Thoracic aorta (tissue), 2 donors: ENCODE measurements at regions not wholly inside any gene's neighbourhood (a gene's known extent, or its start where the extent isn't known, plus 50 kb on each side); places are given as distances from the start of the nearest gene placed in this dataset.

Experiments
- ATAC-seq: fragments of 150-250 bp; one replicate; pipeline ENCODE4 v1.8.0; 2017; ENCODE audit warnings: low read depth; ENCODE audit not compliant: insufficient number of reproducible peaks, low FRiP score
- DNase-seq: peaks from one replicate; pipeline ENCODE4 v3.0.0-alpha.2; 2020; ENCODE audit warnings: low spot score
- H3K27ac ChIP-seq, 2 donors: fragments of 200-600 bp; sonication (generic); 1 replicate in 1 of 2; 2 replicates in 1 of 2; pipeline ENCODE4 v1.5.1; 2016; ENCODE audit warnings: mild to moderate bottlenecking in 2 of 2, moderate library complexity in 2 of 2
- H3K27me3 ChIP-seq: fragments of 200-600 bp; sonication (generic); replicated peaks from 2 replicates; pipeline ENCODE4 v1.6.0; 2016; ENCODE audit warnings: mild to moderate bottlenecking; ENCODE audit not compliant: insufficient read depth
- H3K36me3 ChIP-seq: fragments of 200-600 bp; sonication (generic); one replicate; pipeline ENCODE4 v1.5.1; 2016
- H3K4me1 ChIP-seq, 2 donors: fragments of 200-600 bp; sonication (generic); 1 replicate in 1 of 2; 2 replicates in 1 of 2; pipeline versions ENCODE4 v1.5.1 to v1.6.0; 2016; ENCODE audit warnings: low read depth in 2 of 2, mild to moderate bottlenecking in 1 of 2; ENCODE audit not compliant: control insufficient read depth in 1 of 2
- H3K4me3 ChIP-seq: fragments of 200-600 bp; sonication (generic); 2 replicates; pipeline ENCODE4 v1.5.1; 2016; ENCODE audit warnings: mild to moderate bottlenecking
- H3K9me3 ChIP-seq: fragments of 200-600 bp; sonication (generic); 2 replicates; pipeline ENCODE4 v1.5.1; 2016
- TF ChIP-seq, protein P1 (sequence below): fragments of 200-600 bp; sonication (generic); IDR thresholded peaks from one replicate; pipeline ENCODE4 v1.5.1; 2019; ENCODE audit warnings: antibody characterized with exemption

DNA sequence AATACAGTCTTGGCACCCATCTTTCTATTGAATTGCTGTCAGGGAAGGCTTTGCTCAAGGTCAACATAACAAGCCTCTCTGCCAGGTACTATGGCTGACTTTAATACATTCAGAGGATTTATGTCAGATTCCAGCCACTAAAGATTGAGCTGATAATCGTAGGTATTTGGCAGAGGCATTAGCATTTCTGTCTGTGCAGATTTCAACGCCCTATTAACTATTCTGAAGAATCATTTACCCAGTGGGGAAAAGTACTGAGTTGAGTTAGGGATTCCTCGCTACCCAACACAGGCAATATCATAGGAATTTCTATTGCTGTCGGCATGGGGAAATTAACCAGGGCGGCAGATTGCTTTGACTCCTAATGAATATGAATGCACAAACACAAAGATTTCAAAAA is 233.7 kb upstream of the SPTLC3 start:
- H3K36me3 ChIP-seq, result no peaks in the 10 kb centered on the region
- H3K27ac ChIP-seq, result no peak overlapping the region
- DNase-seq, result no peak
- H3K9me3 ChIP-seq, result no peaks in the 10 kb centered on the region
- no peak overlapping the region for H3K4me3 ChIP-seq
- H3K4me1 ChIP-seq, result no peaks in the 10 kb centered on the region
- no peak for ATAC-seq
- TF ChIP-seq, protein P1, sequence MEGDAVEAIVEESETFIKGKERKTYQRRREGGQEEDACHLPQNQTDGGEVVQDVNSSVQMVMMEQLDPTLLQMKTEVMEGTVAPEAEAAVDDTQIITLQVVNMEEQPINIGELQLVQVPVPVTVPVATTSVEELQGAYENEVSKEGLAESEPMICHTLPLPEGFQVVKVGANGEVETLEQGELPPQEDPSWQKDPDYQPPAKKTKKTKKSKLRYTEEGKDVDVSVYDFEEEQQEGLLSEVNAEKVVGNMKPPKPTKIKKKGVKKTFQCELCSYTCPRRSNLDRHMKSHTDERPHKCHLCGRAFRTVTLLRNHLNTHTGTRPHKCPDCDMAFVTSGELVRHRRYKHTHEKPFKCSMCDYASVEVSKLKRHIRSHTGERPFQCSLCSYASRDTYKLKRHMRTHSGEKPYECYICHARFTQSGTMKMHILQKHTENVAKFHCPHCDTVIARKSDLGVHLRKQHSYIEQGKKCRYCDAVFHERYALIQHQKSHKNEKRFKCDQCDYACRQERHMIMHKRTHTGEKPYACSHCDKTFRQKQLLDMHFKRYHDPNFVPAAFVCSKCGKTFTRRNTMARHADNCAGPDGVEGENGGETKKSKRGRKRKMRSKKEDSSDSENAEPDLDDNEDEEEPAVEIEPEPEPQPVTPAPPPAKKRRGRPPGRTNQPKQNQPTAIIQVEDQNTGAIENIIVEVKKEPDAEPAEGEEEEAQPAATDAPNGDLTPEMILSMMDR, result no peak
- H3K27me3 ChIP-seq, result no peaks in the 10 kb centered on the region

DNA sequence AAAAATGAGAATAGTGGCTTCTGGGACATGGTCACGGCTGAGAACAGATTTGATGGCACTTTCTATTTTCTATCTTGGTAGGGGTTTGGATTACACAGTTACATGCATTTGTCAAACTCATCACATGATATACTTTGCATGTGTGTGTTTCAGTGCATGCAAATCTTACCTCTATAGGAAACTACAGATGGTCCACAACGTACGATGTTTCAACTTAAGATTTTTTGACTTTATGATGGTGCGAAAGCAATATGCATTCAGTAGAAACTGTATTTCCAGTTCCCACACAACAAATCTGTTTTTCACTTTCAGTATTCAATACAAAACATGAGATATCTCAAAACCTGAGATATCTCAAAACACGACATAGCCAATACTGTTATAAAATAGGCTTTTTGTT is 231.8 kb upstream of the SPTLC3 start:
- Histone ChIP-seq H3K27me3 (no peaks in the 10 kb centered on the region), H3K4me1 (no peaks in the 10 kb centered on the region), H3K4me3 (no peak overlapping the region), H3K27ac (no peak overlapping the region), H3K36me3 (no peaks in the 10 kb centered on the region), H3K9me3 (no peaks in the 10 kb centered on the region)
- no peak for ATAC-seq
- TF ChIP-seq, protein P1, result no peak
- DNase-seq, result no peak

DNA sequence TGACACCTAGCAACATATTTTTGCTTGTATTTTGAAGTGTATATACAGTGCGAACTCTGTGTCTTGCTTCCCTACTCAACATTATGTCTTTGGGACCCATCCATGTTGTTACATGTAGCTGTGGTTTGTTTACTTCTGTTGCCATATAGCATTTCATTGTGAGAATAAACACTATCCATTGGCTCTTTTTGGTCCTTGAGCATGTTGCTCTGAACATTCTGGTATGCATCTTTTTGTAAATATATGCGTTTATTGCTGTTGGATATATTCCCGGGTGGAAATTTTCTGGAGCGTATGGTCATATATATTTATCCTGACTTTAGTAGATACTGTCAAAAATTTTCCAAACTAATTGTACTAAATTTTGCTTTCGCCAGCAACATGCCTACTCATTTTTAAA is 222.5 kb upstream of the SPTLC3 start:
- Histone ChIP-seq H3K36me3 (no peaks in the 10 kb centered on the region), H3K27me3 (no peaks in the 10 kb centered on the region), H3K9me3 (no peaks in the 10 kb centered on the region), H3K4me1 (no peaks in the 10 kb centered on the region), H3K4me3 (no peak overlapping the region), H3K27ac (no peak overlapping the region)
- DNase-seq (no peak), ATAC-seq (no peak)
- TF ChIP-seq, protein P1, result no peak

DNA sequence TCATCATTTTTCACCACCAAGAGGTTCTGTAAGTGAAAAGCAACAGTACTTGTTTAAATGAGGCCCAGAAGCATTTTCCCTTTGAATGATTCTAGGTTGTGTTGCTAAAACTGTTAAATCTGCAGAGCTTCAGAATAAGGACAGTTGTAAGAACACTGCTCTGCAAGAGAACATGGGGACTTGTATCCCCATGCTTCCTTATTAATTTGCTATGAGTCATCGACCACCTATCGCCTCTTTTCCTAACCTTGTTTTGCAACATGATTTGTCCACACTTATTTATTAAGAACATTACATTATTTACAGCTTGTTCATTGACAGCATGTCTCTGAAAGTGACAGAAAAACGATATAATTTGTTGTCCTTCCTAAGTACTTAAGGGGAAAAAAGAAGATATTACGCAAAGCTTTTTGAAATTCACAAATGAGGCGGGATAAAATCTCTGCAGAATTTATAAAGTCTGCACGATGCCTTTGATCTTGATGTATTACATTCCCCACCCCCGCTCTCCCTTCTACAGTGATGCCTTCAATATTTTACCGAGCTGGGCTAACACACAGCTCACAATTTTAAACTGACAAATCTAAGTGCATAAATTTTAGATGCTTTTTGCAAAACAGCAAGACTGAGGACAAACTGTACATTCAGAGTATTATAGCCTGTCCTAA is 220.0 kb upstream of the SPTLC3 start:
- DNase-seq, result no peak
- H3K27ac ChIP-seq, result no peak overlapping the region
- H3K4me1 ChIP-seq, result no peaks in the 10 kb centered on the region
- no peak overlapping the region for H3K4me3 ChIP-seq
- H3K27me3 ChIP-seq, result no peaks in the 10 kb centered on the region
- TF ChIP-seq, protein P1, result no peak
- no peaks in the 10 kb centered on the region for H3K36me3 ChIP-seq
- no peak for ATAC-seq
- no peaks in the 10 kb centered on the region for H3K9me3 ChIP-seq

DNA sequence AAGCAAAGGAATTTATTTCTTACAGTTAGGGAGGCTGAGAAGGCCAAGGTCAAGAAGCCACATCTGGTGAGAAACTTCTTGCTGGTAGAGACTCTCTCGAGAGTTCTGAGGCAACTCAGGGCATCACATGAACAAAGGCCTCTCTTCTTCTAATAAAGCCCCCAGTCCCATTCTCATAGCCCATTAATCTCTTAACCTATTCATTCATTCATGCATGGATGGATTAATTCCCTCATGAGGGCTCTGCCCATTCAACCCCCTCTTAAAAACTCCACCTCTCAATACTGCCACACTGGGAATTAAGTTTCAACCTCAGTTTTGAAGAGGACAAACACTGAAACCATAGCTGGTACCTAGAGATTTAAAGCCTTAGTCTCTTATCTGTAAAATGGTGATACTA is 217.9 kb upstream of the SPTLC3 start:
- H3K4me3 ChIP-seq, result no peak overlapping the region
- TF ChIP-seq, protein P1, result no peak

More for the DNA sequence above, 217.9 kb upstream of the SPTLC3 start:
- Histone ChIP-seq H3K4me1 (no peaks in the 10 kb centered on the region), H3K36me3 (no peaks in the 10 kb centered on the region), H3K9me3 (no peaks in the 10 kb centered on the region), H3K27me3 (no peaks in the 10 kb centered on the region), H3K27ac (no peak overlapping the region)
- no peak for ATAC-seq
- no peak for DNase-seq
